Cerebellar cortex (tissue), 1 donor: ENCODE measurements at regions not wholly inside any gene's neighbourhood (a gene's known extent, or its start where the extent isn't known, plus 50 kb on each side); places are given as distances from the start of the nearest gene placed in this dataset.
"Not testable (repeated sequence)": the region's sequence is repeated elsewhere in the genome, so short reads cannot be mapped to it uniquely, and the experiment has no call there.

Source experiments
- DNase-seq: peaks from one replicate; pipeline ENCODE4 v3.0.0-alpha.2; 2015; ENCODE audit warnings: low spot score

DNA sequence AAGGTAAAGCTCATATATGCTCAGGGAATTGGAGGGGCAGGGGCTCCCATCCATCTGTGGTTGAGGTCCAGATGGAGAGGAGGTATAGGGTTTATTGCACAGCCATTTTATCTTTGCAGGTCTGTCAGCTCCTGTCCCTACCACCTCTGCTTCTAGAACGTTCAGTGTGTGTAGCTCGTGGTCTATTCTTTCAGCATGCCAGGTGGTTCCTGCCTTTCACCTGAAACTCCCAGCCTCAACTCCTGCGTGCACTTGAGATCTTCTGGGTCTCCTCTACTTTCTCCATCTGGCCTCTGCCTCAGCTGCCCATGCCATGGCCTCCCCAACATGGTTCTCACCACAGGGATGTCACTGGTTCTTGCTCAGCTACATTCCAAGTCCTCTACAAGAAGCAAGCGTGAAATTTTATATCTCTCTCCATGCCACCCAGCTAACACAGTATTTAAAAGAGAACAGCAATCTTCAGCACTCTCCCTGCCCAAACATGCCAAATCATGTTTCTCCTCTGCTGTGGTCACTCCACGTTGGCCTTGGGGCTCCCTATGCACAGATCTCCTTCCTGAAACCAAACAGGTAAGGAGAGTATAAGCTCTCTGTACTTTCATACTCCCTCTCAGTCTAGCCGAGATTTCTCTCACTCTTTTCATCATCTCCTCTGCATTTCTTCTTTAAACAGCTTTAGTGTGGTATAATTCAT lies 157.8 kb upstream of the TRPC6 start:
- no peak for DNase-seq

DNA sequence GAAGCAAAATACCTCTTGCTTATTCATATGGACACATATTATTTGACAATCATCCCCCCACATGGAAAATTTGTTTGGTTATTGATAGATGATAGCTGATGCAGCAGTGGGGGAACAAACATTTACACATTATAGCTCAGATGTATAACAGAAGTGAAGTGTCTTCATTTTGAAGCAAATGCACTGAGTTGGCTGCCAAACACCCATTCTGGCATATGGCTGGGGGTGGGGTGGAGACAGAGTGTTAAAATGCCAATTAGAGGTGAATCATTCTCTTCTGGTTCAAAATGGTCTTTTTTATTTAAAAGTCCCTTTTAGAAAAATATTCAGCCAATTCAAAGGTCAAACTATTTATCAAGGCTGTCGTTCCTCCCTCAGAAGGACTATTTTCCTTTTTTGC lies 157.3 kb upstream of the TRPC6 start:
- no peak for DNase-seq

DNA sequence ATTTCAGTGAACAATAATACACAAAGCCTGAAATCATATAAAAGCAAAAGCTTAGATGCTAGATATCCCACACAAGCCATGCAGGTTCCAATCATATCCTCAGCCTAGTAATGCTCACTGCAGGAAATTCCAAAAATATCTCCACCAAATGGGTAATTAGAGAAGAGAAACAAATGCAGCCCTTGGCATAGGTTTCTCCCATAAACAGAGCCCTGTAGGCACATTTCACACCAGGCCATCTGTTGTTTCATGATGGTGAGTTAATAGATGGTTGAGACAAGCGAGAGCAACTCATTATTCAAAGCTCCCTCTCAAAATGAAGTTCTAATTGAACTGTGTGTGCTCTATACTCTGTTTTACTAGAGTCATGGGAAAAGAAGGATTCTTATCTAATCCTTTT lies 154.6 kb upstream of the TRPC6 start:
- peak; percentile 60 for DNase-seq

DNA sequence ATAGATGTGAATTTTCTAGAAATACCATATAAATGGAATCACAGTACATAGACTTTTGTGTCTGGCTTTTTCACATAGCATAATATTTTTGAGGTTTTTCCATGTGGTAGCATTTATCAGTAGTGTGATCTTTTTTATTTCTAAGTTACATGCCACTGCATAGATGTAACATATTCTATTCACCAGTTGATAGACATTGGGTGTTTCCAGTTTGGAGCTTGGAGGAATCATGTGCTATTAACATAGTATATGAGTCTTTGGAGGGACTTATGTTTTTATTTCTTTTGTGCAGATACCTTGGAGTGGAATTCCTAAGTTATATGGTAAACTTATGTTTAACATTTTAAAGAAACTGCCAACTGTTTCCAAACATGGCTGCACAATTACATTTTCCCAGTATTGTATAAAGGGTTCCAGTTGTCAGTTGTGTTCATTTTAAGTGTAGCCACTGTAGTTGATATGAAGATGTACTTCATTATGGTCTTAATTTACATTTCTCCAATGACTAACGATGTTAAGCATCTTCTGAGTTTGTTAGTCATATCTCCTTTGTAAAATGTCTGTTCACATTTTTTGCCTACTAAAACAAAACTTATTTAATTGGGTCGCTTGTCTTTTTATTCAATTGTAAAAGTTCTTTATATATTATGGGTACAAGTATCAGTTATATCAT lies 145.7 kb upstream of the TRPC6 start:
- no peak for DNase-seq

DNA sequence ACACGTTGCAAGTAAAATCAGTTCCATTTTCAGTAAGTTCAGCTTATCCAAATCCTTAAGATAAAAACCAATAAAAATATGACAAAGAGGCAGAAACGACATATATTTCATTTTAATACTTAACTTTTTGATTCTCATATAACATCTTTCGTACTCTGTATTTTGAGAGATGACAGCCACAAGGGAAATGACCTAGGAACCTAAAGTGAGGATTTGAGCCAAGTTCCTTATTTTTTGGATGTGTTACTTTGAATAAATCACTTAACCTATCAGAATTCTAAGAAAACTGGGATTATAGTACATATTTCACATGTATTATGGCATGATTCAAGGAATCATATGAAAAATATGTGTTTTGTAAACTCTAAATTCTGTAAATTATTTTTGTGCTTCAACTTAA lies 143.6 kb upstream of the TRPC6 start:
- DNase-seq: no peak

DNA sequence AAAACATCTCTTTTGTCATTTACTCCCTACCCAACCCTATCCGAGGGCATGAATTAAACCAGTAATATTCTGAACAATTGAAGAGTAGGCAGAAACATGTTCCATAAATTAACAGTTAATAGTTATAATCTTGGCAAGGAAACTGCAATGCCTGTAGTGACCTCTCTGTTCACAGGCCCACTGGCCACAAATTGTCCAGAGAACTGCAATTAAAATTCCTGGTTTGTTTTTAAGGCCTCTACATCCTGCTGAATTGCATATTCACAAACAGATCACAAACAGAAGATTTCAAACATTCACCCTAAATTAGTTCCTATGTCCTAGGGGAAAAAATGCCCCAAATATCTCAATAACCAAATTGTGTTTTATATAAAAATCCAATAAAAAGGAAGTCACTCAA lies 143.2 kb upstream of the TRPC6 start:
- no peak for DNase-seq

DNA sequence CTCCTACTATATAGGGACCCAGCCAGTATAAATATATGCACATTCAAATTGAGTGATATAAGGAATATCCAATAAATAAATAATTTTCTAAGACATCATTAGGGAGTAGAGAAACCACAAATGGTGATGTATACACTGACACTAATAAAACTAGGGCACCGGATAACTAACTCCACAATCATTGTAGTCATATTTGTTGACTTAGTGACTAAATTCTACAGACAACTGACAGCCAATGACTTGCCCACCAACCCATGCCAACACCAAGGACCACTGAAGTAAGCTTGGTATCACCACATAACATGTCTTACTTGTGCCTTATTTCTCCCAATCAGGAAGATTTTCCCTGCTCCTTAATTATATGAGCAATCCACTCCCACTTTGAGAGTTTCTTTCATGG lies 139.6 kb upstream of the TRPC6 start:
- no peak for DNase-seq

DNA sequence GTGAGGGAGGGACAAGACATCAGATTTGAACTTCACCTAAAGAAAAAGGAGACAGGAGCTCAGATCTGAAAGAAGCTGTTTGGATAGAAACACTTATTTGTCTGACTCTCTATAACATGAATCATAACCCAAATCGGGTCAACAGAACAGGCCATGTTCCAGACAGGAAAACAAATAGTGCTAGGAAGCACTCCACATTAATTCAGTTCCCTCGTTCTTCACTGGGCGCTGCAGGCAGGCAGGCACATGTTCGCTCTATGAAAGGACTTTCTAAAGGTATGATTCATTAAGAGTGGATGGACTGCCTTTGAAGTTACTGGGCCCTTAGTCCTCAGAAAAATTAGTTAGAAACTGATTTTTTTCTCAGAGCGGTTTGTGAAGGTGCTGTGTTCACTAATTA lies 137.5 kb upstream of the TRPC6 start:
- DNase-seq: no peak

DNA sequence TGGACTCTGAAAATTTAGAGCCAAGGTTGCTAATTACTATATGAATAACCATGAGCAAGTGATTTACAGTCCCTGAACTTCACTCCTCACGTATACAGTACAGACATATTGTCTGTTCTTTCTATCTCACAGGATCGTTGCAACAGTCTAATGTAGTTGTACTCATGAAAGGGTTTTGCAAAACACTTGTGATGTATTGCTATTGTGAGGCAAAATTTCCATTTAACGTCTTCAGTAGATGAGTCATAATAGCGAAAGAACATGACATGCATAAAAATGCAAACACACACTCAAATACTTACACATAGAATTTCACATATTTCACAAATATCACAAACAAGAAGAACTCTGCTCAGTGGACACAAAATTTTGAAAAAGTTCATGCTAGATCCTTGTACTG lies 134.6 kb upstream of the TRPC6 start:
- no peak for DNase-seq

DNA sequence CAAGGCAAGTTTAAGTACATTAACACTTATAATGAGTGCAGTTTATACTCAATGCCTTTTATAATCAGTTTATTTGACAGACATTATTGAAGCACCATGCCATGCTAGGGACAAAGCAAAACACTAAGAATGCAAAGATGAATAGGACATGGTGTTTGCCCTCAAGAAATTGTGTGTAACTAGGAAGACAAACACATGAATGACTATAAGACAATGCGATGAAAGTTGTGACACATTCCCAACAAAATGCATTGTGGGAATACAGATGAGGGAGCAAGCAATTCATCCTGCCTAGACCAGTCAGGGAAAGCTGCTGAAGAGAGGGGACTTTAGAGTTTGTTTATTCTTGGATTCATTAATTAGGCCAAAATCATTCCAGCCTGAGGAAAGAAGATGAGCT lies 133.8 kb upstream of the TRPC6 start:
- no peak for DNase-seq

DNA sequence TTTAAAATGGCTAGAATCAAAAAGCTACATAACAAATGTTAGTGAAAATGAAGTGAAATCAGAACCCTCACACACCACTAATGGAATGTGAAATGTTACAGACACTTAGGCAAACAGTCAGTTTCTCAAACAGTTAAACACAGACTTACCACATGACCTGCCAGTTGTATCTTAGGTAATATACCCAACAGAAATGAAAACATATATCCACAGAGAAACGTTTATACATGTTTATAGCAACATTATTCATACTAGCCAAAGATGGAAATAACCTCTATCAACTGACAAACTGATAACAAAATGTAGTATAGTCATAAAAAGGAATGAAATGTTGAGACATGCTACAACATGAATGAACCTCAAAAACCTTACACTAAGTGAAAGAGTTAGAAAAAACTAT lies 131.5 kb upstream of the TRPC6 start:
- DNase-seq: no peak

DNA sequence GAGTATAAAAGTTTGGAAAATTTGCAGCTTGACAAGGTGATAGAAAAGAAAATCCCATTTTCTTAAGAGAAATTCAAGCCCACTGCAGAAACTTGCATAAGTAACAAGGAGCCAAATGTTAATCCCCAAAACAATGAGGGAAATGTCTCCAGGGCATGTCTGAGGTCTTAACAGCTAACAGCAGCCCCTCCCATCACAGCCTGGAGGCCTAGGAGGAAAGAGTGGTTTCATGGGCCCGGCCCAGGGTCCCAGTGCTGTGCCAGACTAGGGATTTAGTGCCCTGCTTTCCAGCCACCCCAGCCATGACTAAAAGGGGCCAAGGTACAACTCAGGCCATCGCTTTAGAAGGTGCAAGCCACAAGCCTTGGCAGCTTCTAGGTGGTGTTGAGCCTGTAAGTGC lies 123.7 kb upstream of the TRPC6 start:
- DNase-seq: no peak

DNA sequence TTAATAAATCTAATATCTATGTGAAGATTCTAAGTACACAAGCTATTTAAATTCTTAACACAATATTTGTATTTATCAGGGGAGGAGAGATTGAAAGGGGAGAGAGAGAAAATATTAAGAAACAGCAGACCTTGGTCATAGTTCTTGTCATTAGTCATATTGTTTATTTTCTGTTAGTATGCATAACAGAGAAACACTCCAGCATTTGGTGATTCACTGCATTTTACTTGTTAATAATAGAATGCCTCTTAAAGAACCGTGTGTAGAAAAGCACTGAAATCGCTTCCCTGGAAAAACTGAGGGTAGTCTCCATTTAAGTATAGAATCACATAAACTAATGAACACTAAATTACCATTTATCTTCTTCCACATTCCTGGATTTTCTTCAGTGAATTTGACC lies 122.7 kb upstream of the TRPC6 start:
- DNase-seq: no peak

DNA sequence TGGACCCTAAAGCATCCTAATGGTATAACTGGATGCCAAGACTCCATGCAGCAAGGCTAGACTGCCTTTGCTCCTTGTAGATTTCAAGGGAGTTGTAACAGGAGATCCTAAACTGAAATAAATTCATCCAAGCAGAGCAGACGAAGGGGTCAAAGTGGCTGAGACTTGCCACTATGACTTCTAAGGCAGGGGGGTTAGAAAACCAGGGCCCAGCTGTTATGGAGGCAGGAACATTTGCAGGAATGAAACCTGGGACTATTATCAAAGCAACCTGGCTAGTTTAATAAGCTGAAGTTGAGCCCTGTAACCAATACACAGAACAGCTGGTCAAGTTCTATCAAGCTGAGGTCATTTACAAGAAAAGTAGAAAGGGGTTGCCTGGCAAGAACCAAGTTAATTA lies 122.2 kb upstream of the TRPC6 start:
- DNase-seq: no peak

DNA sequence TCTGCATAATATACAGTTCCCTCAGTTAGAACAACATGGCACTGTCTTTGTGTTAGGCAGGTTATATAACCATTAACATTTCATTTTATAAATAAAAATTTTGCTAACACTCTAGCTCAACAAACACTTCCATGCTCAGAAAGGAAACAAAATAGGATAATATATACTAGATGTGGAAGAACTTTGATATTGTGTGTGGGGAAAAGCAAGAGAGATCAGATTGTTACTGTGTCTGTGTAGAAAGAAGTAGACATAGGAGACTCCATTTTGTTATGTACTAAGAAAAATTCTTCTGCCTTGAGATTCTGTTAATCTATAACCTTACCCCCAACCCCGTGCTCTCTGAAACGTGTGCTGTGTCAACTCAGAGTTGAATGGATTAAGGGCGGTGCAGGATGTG lies 111.1 kb upstream of the TRPC6 start:
- not testable (repeated sequence) for DNase-seq

DNA sequence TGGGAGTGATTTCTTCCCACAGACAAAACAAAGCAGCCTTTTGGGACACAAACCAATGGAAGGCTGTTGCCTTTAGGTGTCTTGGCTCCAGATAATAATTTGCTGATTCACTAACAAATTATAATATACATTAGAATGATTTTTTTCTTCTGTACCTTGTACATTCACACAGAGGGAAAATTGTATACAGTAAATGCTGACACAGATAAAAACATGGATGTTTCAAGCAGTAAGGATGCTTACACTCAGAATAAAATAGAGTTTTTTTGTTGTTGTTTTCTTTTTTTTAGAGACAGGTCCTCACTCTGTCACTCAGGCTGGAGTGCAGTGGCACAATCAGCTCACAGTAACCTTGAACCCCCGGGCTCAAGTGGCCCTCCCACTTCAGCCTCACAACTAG lies 109.2 kb upstream of the TRPC6 start:
- no peak for DNase-seq

DNA sequence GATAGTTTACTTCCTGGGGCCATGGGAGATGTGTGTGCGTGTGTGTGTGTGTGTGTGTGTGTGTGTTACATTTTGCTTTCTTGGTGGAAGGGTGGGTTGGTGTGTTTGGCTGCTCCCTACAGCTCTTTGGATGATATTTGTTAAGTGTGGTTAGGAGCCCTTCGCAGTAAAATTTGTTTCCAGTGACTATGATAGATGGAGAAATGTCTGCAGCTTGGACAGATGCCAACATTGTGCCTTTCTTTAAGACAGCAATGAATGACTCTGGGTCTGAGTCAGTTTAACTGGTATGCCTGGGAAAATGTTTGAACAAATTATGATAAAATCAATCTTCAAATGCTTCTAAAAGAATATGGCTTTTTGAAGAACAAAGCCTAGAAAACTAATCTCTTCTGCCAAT lies 102.7 kb upstream of the TRPC6 start:
- no peak for DNase-seq

DNA sequence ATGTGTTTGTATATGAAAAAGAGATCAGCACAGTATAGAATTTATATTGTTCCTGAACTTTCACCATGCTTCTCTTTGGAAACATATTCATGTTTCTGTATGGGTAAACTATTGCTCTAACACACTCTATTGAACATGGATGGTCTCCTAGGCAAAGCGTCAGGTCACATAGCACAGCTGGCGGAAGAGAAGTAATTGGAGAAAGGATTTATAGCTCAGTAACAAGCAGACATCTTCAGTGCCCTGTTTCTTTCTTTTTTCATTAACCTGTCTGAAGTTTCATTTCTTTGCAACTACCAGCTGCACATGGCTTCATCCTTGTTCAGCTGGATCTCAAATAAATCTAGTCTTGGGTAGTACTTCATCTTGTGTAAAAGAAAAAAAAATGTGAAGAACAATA lies 84.4 kb upstream of the TRPC6 start:
- DNase-seq: no peak

DNA sequence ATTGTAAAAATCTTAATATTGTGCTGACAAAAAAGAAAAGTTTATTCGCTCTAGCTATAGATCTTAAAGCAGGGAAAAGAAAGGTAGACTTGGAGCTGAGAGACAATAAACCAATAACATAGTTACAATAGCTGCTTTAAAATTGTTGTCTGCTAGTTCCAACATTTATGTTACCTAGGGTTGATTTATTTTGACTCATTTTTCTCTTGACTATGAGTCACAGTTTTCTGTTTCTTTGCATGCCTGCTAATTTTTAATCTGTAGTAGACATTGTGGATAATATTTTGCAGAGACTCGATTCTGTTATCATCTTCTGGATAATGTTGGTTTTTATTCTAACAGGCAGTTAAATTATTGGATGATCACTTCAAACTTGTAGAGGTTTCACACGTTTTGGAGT lies 83.1 kb upstream of the TRPC6 start:
- DNase-seq: no peak

DNA sequence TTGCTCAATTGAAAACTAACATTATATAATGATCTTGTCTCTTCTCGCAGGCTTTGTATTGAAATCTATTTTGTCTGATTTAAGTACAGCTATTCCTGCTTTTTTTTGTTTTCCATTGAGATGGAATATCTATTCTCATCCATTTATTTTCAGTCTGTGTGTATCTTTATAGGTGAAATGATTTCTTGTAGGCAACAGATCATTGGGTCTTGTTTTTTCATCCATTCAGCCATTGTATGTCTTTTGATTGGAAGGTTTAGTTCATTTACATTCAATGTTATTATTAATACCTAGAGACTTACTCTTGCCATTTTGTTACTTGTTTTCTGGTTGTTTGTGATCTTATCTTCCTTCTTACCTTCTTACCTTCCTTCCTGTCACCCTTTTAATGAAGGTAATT lies 77.8 kb upstream of the TRPC6 start:
- no peak for DNase-seq
